H1 (cell line): ENCODE measurements at regions not wholly inside any gene's neighbourhood (a gene's known extent, or its start where the extent isn't known, plus 50 kb on each side); places are given as distances from the start of the nearest gene placed in this dataset.

ENCODE experiments used
- CTCF ChIA-PET: fragments of 300-600 bp; sonication (Branson Sonifier 250); formaldehyde crosslinking; loops from one replicate; lab custom pipeline; 2021; ENCODE audit not compliant: partially characterized antibody; lab: Charles Lee
- POLR2A ChIA-PET: fragments of 300-600 bp; sonication (Branson Sonifier 250); formaldehyde crosslinking; loops from one replicate; lab custom pipeline; 2021; ENCODE audit warnings: inconsistent platforms; ENCODE audit not compliant: partially characterized antibody; lab: Charles Lee
- DNase-seq, 2 experiments: peaks; one replicate each; pipeline versions ENCODE4 v3.0.0 to v3.0.0-alpha.2; 2010 to 2022; ENCODE audit warnings: low spot score in 2 of 2, low read depth in 1 of 2, mixed read lengths in 1 of 2
- FAIRE-seq: peaks from 2 replicates; lab custom pipeline; 2011; peaks lifted over from hg19 to GRCh38; lab: Jason Lieb, UNC
- H2AFZ ChIP-seq: 2 replicates; pipeline ENCODE4 v1.8.1; 2012; ENCODE audit warnings: low read length, inconsistent platforms
- H2AK5ac ChIP-seq: 2 replicates; pipeline ENCODE4 v1.6.1; 2013; ENCODE audit warnings: low read depth, low read length
- H2BK120ac ChIP-seq: replicated peaks from 2 replicates; pipeline ENCODE3; 2013; ENCODE audit warnings: low read depth, low read length, inconsistent platforms
- H2BK12ac ChIP-seq: 2 replicates; pipeline ENCODE4 v1.6.1; 2013; ENCODE audit warnings: low read depth, low read length
- H2BK15ac ChIP-seq: 2 replicates; pipeline ENCODE4 v1.6.1; 2013; ENCODE audit warnings: low read length
- H2BK20ac ChIP-seq: 2 replicates; pipeline ENCODE4 v1.6.1; 2013; ENCODE audit warnings: low read length
- H2BK5ac ChIP-seq: 2 replicates; pipeline ENCODE4 v1.6.1; 2013; ENCODE audit warnings: low read depth, low read length
- H3K14ac ChIP-seq: 2 replicates; pipeline ENCODE4 v1.6.1; 2013; ENCODE audit warnings: inconsistent platforms; ENCODE audit not compliant: insufficient read length
- H3K18ac ChIP-seq: 2 replicates; pipeline ENCODE4 v1.6.1; 2013; ENCODE audit warnings: low read length; ENCODE audit errors: extremely low read depth
- H3K23ac ChIP-seq: 2 replicates; pipeline ENCODE4 v1.6.1; 2013; ENCODE audit warnings: inconsistent platforms; ENCODE audit not compliant: insufficient read length
- H3K23me2 ChIP-seq: 2 replicates; pipeline ENCODE4 v1.6.1; 2013; ENCODE audit warnings: low read depth, low read length
- H3K27ac ChIP-seq: 2 replicates; pipeline ENCODE4 v1.6.1; 2011; ENCODE audit warnings: low read depth, low read length, inconsistent platforms
- H3K27me3 ChIP-seq, 4 experiments: replicated peaks in 1 of 4; 1 replicate in 1 of 4; 2 replicates in 3 of 4; pipeline versions ENCODE4 v1.6.1 to v1.8.1; 2011 to 2013; ENCODE audit warnings: low read length in 3 of 4, mild to moderate bottlenecking in 3 of 4, inconsistent platforms in 2 of 4, mixed read lengths in 2 of 4, moderate library complexity in 1 of 4; ENCODE audit not compliant: control insufficient read depth in 3 of 4, insufficient read depth in 3 of 4; ENCODE audit errors: extremely low read depth in 1 of 4
- H3K36me3 ChIP-seq, 4 experiments: 2 replicates each; pipeline versions ENCODE4 v1.6.1 to v1.8.1; 2011 to 2013; ENCODE audit warnings: mild to moderate bottlenecking in 4 of 4, low read length in 3 of 4, moderate library complexity in 2 of 4, control low read depth in 1 of 4, inconsistent platforms in 1 of 4; ENCODE audit not compliant: insufficient read depth in 4 of 4, control insufficient read depth in 2 of 4
- H3K4ac ChIP-seq: replicated peaks from 2 replicates; pipeline ENCODE3; 2013; ENCODE audit warnings: low read length, low read depth, mixed read lengths, inconsistent platforms; ENCODE audit not compliant: insufficient read length
- H3K4me1 ChIP-seq, 4 experiments: replicated peaks in 1 of 4; 1 replicate in 1 of 4; 2 replicates in 3 of 4; pipeline versions ENCODE4 v1.6.1 to v1.8.1; 2011 to 2013; ENCODE audit warnings: low read length in 3 of 4, inconsistent platforms in 2 of 4, mixed read lengths in 1 of 4; ENCODE audit not compliant: insufficient read depth in 4 of 4, control insufficient read depth in 3 of 4
- H3K4me2 ChIP-seq, 2 experiments: 2 replicates each; pipeline versions ENCODE4 v1.6.1 to v1.8.1; 2011 to 2013; ENCODE audit warnings: low read depth in 2 of 2, low read length in 2 of 2, control low read depth in 1 of 2, inconsistent platforms in 1 of 2, mild to moderate bottlenecking in 1 of 2; ENCODE audit not compliant: insufficient read depth in 1 of 2
- H3K4me3 ChIP-seq, 4 experiments: fragments of 200-600, 300-600 bp in 1 of 4; sonication (generic), shearing (Covaris generic), sonication (Bioruptor Twin) in 1 of 4; 2 replicates each; pipeline versions ENCODE4 v1.5.1 to v1.8.1; 2011 to 2016; ENCODE audit warnings: low read length in 4 of 4, low read depth in 3 of 4, control low read depth in 2 of 4, inconsistent platforms in 2 of 4, mild to moderate bottlenecking in 2 of 4, mixed read lengths in 1 of 4, moderate library complexity in 1 of 4; ENCODE audit not compliant: insufficient read depth in 2 of 4; ENCODE audit errors: extremely low read depth in 1 of 4
- H3K56ac ChIP-seq: replicated peaks from 2 replicates; pipeline ENCODE3; 2013; ENCODE audit warnings: low read depth, mild to moderate bottlenecking, mixed read lengths, low read length, inconsistent platforms; ENCODE audit not compliant: insufficient read length
- H3K79me1 ChIP-seq: 2 replicates; pipeline ENCODE4 v1.6.1; 2013; ENCODE audit warnings: low read depth, low read length, control low read depth
- H3K79me2 ChIP-seq, 2 experiments: 2 replicates each; pipeline versions ENCODE4 v1.6.1 to v1.8.1; 2012 to 2013; ENCODE audit warnings: low read length in 2 of 2, mild to moderate bottlenecking in 2 of 2, inconsistent platforms in 1 of 2; ENCODE audit not compliant: insufficient read depth in 2 of 2, control insufficient read depth in 1 of 2
- H3K9ac ChIP-seq, 4 experiments: replicated peaks in 1 of 4; 1 replicate in 1 of 4; 2 replicates in 3 of 4; pipeline versions ENCODE4 v1.6.1 to v1.8.1; 2011 to 2013; ENCODE audit warnings: low read depth in 3 of 4, low read length in 3 of 4, control low read depth in 2 of 4, mild to moderate bottlenecking in 2 of 4, moderate library complexity in 2 of 4, inconsistent platforms in 1 of 4; ENCODE audit errors: extremely low read depth in 1 of 4
- H3K9me3 ChIP-seq, 2 experiments: 2 replicates each; pipeline versions ENCODE4 v1.6.1 to v1.8.1; 2012 to 2013; ENCODE audit warnings: mild to moderate bottlenecking in 2 of 2, moderate library complexity in 2 of 2, control low read depth in 1 of 2, inconsistent platforms in 1 of 2, low read depth in 1 of 2, low read length in 1 of 2, mixed read lengths in 1 of 2; ENCODE audit not compliant: insufficient read depth in 2 of 2
- H4K20me1 ChIP-seq, 2 experiments: replicated peaks in 1 of 2; 2 replicates each; pipeline versions ENCODE3 to v1.8.1; 2011 to 2013; ENCODE audit warnings: inconsistent platforms in 2 of 2, low read length in 2 of 2, mild to moderate bottlenecking in 1 of 2; ENCODE audit not compliant: insufficient read depth in 2 of 2, control insufficient read depth in 1 of 2
- H4K5ac ChIP-seq: 2 replicates; pipeline ENCODE4 v1.6.1; 2013; ENCODE audit warnings: low read length, low read depth, mixed read lengths, inconsistent platforms; ENCODE audit not compliant: insufficient read length
- H4K8ac ChIP-seq: 2 replicates; pipeline ENCODE4 v1.8.0; 2013; ENCODE audit warnings: mild to moderate bottlenecking, moderate library complexity, low read length, inconsistent platforms; ENCODE audit not compliant: insufficient read depth; ENCODE audit errors: extremely low read depth
- H4K91ac ChIP-seq: replicated peaks from 2 replicates; pipeline ENCODE3; 2013; ENCODE audit warnings: low read length, mixed read lengths, inconsistent platforms; ENCODE audit not compliant: insufficient read length
- ASH2L ChIP-seq: fragments of 200-600, 300-600 bp; sonication (generic); IDR thresholded peaks from one replicate; pipeline ENCODE4 v1.7.1; 2017; ENCODE audit warnings: low read length
- BACH1 ChIP-seq: IDR thresholded peaks from 2 replicates; pipeline ENCODE4 v1.6.1; 2012; ENCODE audit warnings: low read length, improper control_type of control experiment
- CHD1 ChIP-seq: IDR thresholded peaks from 2 replicates; pipeline ENCODE4 v1.6.1; 2012; ENCODE audit warnings: low read depth, low read length, improper control_type of control experiment
- GABPA ChIP-seq: IDR thresholded peaks from 2 replicates; pipeline ENCODE4 v1.6.1; 2011; ENCODE audit warnings: mild to moderate bottlenecking, low read length, moderate library complexity, borderline replicate concordance; ENCODE audit not compliant: insufficient read depth
- KDM5A ChIP-seq: fragments of 200-600 bp; IDR thresholded peaks from 2 replicates; pipeline ENCODE4 v1.7.1; 2012; ENCODE audit warnings: mild to moderate bottlenecking, low read length, inconsistent platforms, mixed read lengths
- RBBP5 ChIP-seq: IDR thresholded peaks from 2 replicates; pipeline ENCODE4 v1.7.1; 2012; ENCODE audit warnings: low read depth, mild to moderate bottlenecking, inconsistent platforms, low read length, moderate library complexity, borderline replicate concordance
- SAP30 ChIP-seq: fragments of 300-600 bp; sonication (generic); IDR thresholded peaks from 2 replicates; pipeline ENCODE4 v1.7.1; 2012; ENCODE audit warnings: low read length, moderate library complexity, mild to moderate bottlenecking, inconsistent platforms; ENCODE audit not compliant: insufficient read depth, insufficient replicate concordance
- SP1 ChIP-seq: IDR thresholded peaks from 2 replicates; pipeline ENCODE4 v1.6.1; 2011; ENCODE audit warnings: low read depth, low read length
- TAF7 ChIP-seq: optimal IDR thresholded peaks from 2 replicates; pipeline ENCODE3; 2011; ENCODE audit warnings: low read depth, mild to moderate bottlenecking, inconsistent platforms, low read length, moderate library complexity, borderline replicate concordance
- WGBS, 2 experiments: shearing (Covaris generic) in 1 of 2; methylation state at CpG; one replicate each; pipeline versions ENCODE4 v1.1.6 to v1.1.7; 2013 to 2015; ENCODE audit warnings: low lambda C conversion rate in 2 of 2, mixed read lengths in 2 of 2, inconsistent platforms in 1 of 2, low coverage in 1 of 2, missing lambda C conversion rate in 1 of 2; ENCODE audit not compliant: insufficient replicate concordance in 2 of 2, insufficient coverage in 1 of 2, insufficient read length in 1 of 2; ENCODE audit errors: extremely low coverage in 1 of 2, missing lambda C conversion rate in 1 of 2; 5-methylcytosine and 5-hydroxymethylcytosine counted together
- TF ChIP-seq, protein P1 (sequence below): IDR thresholded peaks from 2 replicates; pipeline ENCODE4 v1.6.1; 2011; ENCODE audit warnings: low read depth, mild to moderate bottlenecking, low read length; ENCODE audit not compliant: insufficient read depth
- TF ChIP-seq, protein P2 (sequence below): IDR thresholded peaks from 2 replicates; pipeline ENCODE4 v1.6.1; 2012; ENCODE audit warnings: low read length, inconsistent platforms

DNA sequence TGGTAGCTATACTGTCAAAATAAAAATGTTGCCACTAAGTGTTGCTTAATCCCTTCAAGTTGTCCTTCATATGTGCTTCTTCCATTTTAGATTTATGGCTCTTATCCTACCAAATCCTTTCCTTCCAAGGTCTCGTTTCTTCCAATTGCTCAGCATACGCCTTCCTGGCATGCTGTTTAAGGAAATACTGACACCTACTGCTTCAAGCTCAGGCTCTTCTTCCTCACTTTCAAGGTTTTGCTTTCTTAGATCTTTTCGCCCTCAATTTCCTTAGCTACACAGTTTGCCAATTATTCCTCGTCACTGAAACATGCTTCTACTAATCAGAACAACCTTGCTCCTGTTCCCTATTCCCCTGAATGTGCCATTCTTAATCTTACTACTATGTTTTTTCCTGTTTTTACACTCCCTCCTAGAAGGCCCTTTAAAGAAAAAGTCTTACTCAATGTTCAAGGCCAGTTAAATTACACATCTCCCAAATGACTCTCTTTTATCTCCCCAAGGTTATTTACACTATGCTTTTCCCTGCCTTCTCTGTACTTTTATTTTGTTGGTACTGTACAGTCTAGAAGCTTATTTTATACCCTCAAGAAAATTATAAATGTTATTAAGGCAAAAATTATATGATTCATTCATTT, 343.1 kb downstream of the MZT1 start:
- POLR2A ChIA-PET: no interaction called here
- H2BK15ac ChIP-seq: no peak overlapping the region
- H3K4ac ChIP-seq: no peak overlapping the region
- H3K79me1 ChIP-seq: no peaks in the 10 kb centered on the region
- H3K4me1 ChIP-seq: no peaks in the 10 kb centered on the region
- H3K14ac ChIP-seq: no peak overlapping the region
- H3K9me3 ChIP-seq: no peaks in the 10 kb centered on the region
- no peak overlapping the region; the same call in 1 of the 2 replicates for H2AFZ ChIP-seq
- DNase-seq (no peak), FAIRE-seq (no peak)
- H3K27ac ChIP-seq: no peak overlapping the region
- no peak overlapping the region for H2BK20ac ChIP-seq
- no peak overlapping the region for H3K56ac ChIP-seq
- H3K4me2 ChIP-seq: no peak overlapping the region
- no peak overlapping the region for H4K8ac ChIP-seq
- H2BK5ac ChIP-seq: no peak overlapping the region
- H4K20me1 ChIP-seq: no peaks in the 10 kb centered on the region
- no peak overlapping the region for H4K5ac ChIP-seq
- H3K79me2 ChIP-seq: no peaks in the 10 kb centered on the region
- no peak overlapping the region for H3K9ac ChIP-seq
- H2AK5ac ChIP-seq: no peak overlapping the region
- no peak overlapping the region for H2BK12ac ChIP-seq
- no peaks in the 10 kb centered on the region for H3K36me3 ChIP-seq
- no peak overlapping the region for H2BK120ac ChIP-seq
- CTCF ChIA-PET: interaction anchor here (0.7 to 1.4 kb wide), 6 partner anchors 8 to 517 kb away, joined by 3 to 4 read pairs (median 3); partner anchors contain the start of gene DACH1
- WGBS, 2 experiments: 85% methylated on average over 4 of the region's 4 CpGs; no CpG with 5 or more reads in 1 of the 2 experiments
- H3K23me2 ChIP-seq: no peaks in the 10 kb centered on the region
- no peaks in the 10 kb centered on the region for H3K27me3 ChIP-seq
- no peak overlapping the region for H3K18ac ChIP-seq
- H4K91ac ChIP-seq: no peak overlapping the region
- H3K23ac ChIP-seq: no peak overlapping the region
- no peak overlapping the region for H3K4me3 ChIP-seq
- TF ChIP-seq TAF7: no peak
- no peak for TF ChIP-seq GABPA
- TF ChIP-seq BACH1: no peak
- no peak for TF ChIP-seq ASH2L
- TF ChIP-seq, protein P1, sequence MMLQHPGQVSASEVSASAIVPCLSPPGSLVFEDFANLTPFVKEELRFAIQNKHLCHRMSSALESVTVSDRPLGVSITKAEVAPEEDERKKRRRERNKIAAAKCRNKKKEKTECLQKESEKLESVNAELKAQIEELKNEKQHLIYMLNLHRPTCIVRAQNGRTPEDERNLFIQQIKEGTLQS: no peak
- no peak for TF ChIP-seq RBBP5
- no peak for TF ChIP-seq CHD1
- TF ChIP-seq SAP30: no peak
- TF ChIP-seq, protein P2, sequence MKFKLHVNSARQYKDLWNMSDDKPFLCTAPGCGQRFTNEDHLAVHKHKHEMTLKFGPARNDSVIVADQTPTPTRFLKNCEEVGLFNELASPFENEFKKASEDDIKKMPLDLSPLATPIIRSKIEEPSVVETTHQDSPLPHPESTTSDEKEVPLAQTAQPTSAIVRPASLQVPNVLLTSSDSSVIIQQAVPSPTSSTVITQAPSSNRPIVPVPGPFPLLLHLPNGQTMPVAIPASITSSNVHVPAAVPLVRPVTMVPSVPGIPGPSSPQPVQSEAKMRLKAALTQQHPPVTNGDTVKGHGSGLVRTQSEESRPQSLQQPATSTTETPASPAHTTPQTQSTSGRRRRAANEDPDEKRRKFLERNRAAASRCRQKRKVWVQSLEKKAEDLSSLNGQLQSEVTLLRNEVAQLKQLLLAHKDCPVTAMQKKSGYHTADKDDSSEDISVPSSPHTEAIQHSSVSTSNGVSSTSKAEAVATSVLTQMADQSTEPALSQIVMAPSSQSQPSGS: no peak
- TF ChIP-seq SP1: no peak
- no peak for TF ChIP-seq KDM5A
